ENCODE measurements at regions not wholly inside any gene's neighbourhood (a gene's known extent, or its start where the extent isn't known, plus 50 kb on each side); places are given as distances from the start of the nearest gene placed in this dataset.
"Not testable (repeated sequence)": the region's sequence is repeated elsewhere in the genome, so short reads cannot be mapped to it uniquely, and the experiment has no call there.

DNA sequence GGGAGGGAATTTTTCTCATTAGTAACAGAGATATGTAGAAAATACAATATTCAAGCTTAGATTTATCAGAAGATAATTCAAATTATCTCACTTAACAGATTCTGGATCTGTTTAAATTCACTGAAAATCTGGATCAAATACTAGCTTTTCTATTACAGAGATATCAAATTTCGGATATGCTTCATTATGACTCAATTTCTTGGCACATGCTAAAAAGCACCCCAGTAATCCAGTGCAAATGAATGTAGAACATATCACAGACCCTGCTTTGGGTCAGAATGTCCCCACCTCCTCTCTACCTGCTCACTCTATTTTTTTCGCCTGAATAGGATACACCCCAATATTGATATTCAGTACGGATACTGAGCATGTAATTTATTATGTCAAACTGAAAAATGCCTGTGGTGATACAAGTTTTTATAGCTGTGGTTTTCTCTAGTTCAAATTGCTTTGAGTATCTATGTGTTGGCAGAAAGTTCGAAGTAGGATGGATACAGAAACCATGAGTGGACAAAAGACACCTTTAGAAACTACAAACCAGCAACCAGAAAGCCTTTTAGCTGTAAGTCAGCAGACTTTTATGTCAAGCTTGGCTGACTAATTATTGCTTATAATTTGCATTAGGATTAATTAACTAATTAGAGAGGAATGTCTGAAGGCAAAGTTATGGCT, 290.0 kb downstream of the TFAP2B start:
- intact Hi-C loops (cut with DNase I): no loop called here
- DNase-seq (ENCODE audit: extremely low spot score in 2 of 2): no peak
- no peaks in the 10 kb centered on the region for H3K4me1 ChIP-seq
- no peaks in the 10 kb centered on the region for H3K9me3 ChIP-seq
- no peak for TF ChIP-seq POLR2A (IDR thresholded peaks at IDR 0.05)
- no peak for TF ChIP-seq POLR2AphosphoS5 (IDR thresholded peaks at IDR 0.05; ENCODE audit: insufficient read depth in 1 of 2, low read depth in 1 of 2)
- no peak overlapping the region for H3K27ac ChIP-seq
- H3K27me3 ChIP-seq: no peaks in the 10 kb centered on the region
- H3K36me3 ChIP-seq: no peaks in the 10 kb centered on the region
- H3K4me3 ChIP-seq: no peak overlapping the region

DNA sequence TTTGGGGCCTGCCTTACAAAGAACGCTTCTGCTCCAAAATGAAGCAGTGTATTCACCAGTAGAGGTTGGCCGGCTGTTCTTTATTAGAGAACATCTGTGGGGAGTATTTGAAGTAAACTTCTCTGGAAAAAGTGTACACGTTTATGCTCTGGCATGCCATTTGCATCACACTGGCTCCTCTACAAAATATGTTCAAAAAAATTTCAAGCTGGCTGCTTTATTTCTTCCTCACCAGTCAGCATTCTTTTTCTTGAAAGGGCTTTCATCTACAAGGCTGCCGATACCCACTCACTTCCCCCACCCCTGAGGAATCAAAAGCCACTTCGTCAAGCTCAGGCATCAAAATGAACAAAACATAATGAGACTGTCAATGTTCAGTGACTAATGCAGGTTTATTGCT, 294.1 kb downstream of the TFAP2B start:
- TF ChIP-seq, protein P1, sequence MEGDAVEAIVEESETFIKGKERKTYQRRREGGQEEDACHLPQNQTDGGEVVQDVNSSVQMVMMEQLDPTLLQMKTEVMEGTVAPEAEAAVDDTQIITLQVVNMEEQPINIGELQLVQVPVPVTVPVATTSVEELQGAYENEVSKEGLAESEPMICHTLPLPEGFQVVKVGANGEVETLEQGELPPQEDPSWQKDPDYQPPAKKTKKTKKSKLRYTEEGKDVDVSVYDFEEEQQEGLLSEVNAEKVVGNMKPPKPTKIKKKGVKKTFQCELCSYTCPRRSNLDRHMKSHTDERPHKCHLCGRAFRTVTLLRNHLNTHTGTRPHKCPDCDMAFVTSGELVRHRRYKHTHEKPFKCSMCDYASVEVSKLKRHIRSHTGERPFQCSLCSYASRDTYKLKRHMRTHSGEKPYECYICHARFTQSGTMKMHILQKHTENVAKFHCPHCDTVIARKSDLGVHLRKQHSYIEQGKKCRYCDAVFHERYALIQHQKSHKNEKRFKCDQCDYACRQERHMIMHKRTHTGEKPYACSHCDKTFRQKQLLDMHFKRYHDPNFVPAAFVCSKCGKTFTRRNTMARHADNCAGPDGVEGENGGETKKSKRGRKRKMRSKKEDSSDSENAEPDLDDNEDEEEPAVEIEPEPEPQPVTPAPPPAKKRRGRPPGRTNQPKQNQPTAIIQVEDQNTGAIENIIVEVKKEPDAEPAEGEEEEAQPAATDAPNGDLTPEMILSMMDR (IDR thresholded peaks at IDR 0.05): no peak
- TF ChIP-seq POLR2A (IDR thresholded peaks at IDR 0.05) (no peak), POLR2AphosphoS5 (IDR thresholded peaks at IDR 0.05; ENCODE audit: insufficient read depth in 1 of 2, low read depth in 1 of 2) (no peak)
- H3K9me3 ChIP-seq: no peaks in the 10 kb centered on the region
- no peak for DNase-seq (ENCODE audit: extremely low spot score in 2 of 2)
- H3K4me1 ChIP-seq: no peaks in the 10 kb centered on the region
- no peak overlapping the region for H3K4me3 ChIP-seq
- H3K27ac ChIP-seq: no peak overlapping the region
- no peaks in the 10 kb centered on the region for H3K27me3 ChIP-seq
- intact Hi-C loops (cut with DNase I): no loop called here
- H3K36me3 ChIP-seq: no peaks in the 10 kb centered on the region

DNA sequence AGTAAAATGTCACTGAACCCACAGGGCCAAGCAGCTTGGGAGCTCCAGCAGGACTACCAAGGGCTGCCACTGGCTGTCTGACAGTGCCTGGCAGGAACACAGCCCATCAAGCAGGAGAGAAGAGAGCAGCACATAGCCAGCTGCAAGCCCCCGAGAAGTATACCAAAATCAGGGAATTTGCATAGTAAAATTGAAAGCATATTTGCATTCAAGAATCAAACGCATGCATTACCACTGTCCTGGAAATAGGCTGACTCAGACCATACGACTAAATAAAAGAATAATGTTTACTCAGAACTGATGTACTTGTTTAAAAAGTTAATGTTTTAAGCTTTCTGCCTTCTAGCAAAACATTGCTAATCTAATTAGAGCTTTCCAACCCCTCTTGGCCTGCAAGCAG, 298.1 kb downstream of the TFAP2B start:
- TF ChIP-seq POLR2A (IDR thresholded peaks at IDR 0.05) (no peak), POLR2AphosphoS5 (IDR thresholded peaks at IDR 0.05; ENCODE audit: insufficient read depth in 1 of 2, low read depth in 1 of 2) (no peak)
- TF ChIP-seq, protein P1 (IDR thresholded peaks at IDR 0.05): no peak
- H3K36me3 ChIP-seq: no peaks in the 10 kb centered on the region
- intact Hi-C loops (cut with DNase I): no loop called here

DNA sequence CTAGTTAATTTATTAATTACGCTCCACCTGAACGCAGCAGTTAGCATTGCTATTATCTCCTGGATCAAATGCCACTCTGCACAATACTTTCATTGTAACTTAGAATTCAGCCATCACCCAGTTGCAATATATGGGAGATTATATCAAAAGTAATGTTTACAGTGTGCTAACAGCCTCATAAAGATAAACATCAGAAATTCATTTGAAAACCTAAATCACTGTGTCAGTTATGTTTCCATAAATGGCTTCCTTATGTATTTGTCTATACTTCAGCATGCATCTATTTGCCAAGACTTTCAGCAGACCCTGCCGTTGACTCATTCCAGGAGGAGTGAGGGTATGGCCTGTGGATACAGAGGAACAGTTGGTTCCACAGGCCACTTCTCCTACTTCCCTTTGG, 300.1 kb downstream of the TFAP2B start:
- intact Hi-C loops (cut with DNase I): no loop called here
- no peaks in the 10 kb centered on the region for H3K27me3 ChIP-seq
- no peaks in the 10 kb centered on the region for H3K4me1 ChIP-seq
- no peak for DNase-seq (ENCODE audit: extremely low spot score in 2 of 2)
- H3K27ac ChIP-seq: no peak overlapping the region
- TF ChIP-seq, protein P1 (IDR thresholded peaks at IDR 0.05): no peak
- TF ChIP-seq POLR2A (IDR thresholded peaks at IDR 0.05): no peak
- no peak for TF ChIP-seq POLR2AphosphoS5 (IDR thresholded peaks at IDR 0.05; ENCODE audit: insufficient read depth in 1 of 2, low read depth in 1 of 2)
- no peak overlapping the region for H3K4me3 ChIP-seq
- no peaks in the 10 kb centered on the region for H3K36me3 ChIP-seq
- H3K9me3 ChIP-seq: no peaks in the 10 kb centered on the region

More for the DNA sequence above, 298.1 kb downstream of the TFAP2B start:
- H3K4me1 ChIP-seq: no peaks in the 10 kb centered on the region
- H3K9me3 ChIP-seq: no peaks in the 10 kb centered on the region
- no peak overlapping the region for H3K4me3 ChIP-seq
- H3K27me3 ChIP-seq: no peaks in the 10 kb centered on the region
- no peak for DNase-seq (ENCODE audit: extremely low spot score in 2 of 2)
- H3K27ac ChIP-seq: no peak overlapping the region

DNA sequence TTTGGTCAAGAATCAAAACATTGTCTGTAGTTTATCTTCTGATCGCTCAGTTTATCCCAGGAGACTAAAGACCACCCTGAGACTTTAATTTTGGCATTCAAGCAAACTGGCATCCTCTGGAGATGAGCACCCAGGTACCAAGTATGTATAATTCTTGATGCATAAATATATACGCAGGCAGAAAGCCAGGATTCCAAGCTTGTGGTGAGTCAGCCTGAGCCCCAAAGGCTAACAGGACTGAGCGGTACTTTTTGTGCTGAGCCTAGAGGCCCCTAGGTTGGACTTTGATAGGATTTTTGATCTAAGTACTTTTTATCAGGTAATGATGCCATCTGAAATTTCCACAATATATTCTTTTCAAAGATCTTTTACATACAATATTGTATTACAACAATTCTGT, 301.3 kb downstream of the TFAP2B start:
- H3K36me3 ChIP-seq: no peaks in the 10 kb centered on the region
- no peaks in the 10 kb centered on the region for H3K9me3 ChIP-seq
- H3K4me1 ChIP-seq: no peaks in the 10 kb centered on the region
- TF ChIP-seq, protein P1 (IDR thresholded peaks at IDR 0.05): no peak
- no peak for TF ChIP-seq POLR2A (IDR thresholded peaks at IDR 0.05)
- TF ChIP-seq POLR2AphosphoS5 (IDR thresholded peaks at IDR 0.05; ENCODE audit: insufficient read depth in 1 of 2, low read depth in 1 of 2): no peak
- H3K4me3 ChIP-seq: no peak overlapping the region
- intact Hi-C loops (cut with DNase I): no loop called here
- DNase-seq (ENCODE audit: extremely low spot score in 2 of 2): no peak
- no peaks in the 10 kb centered on the region for H3K27me3 ChIP-seq
- H3K27ac ChIP-seq: no peak overlapping the region

DNA sequence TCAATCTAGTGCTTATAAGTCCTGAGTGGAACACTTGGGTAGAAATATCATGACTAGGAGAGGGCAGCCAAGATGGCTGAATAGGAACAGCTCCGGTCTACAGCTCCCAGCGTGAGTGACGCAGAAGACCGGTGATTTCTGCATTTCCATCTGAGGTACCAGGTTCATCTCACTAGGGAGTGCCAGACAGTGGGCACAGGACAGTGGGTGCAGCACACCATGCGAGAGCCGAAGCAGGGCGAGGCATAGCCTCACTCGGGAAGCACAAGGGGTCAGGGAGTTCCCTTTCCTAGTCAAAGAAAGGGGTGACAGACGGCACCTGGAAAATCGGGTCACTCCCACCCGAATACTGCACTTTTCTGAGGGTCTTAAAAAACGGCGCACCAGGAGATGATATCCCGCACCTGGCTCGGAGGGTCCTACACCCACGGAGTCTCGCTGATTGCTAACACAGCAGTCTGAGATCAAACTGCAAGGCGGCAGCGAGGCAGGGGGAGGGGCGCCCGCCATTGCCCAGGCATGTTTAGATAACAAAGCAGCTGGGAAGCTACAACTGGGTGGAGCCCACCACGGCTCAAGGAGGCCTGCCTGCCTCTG, 302.8 kb downstream of the TFAP2B start:
- H3K4me3 ChIP-seq; H3K27ac ChIP-seq; DNase-seq (ENCODE audit: extremely low spot score in 2 of 2); H3K9me3 ChIP-seq; intact Hi-C loops (cut with DNase I); H3K4me1 ChIP-seq; H3K36me3 ChIP-seq; H3K27me3 ChIP-seq: not testable (repeated sequence)

Measured in vagina (tissue), 2 donors.